NT2/D1 (cell line): ENCODE measurements at regions not wholly inside any gene's neighbourhood (a gene's known extent, or its start where the extent isn't known, plus 50 kb on each side); places are given as distances from the start of the nearest gene placed in this dataset.

Experiments
- DNase-seq: peaks from one replicate; pipeline ENCODE4 v3.0.0-alpha.2; 2011; ENCODE audit warnings: low read depth, low spot score
- H3K27me3 ChIP-seq: 2 replicates; pipeline ENCODE4 v1.6.0; 2011; ENCODE audit warnings: mild to moderate bottlenecking; ENCODE audit not compliant: insufficient read length, insufficient read depth
- H3K36me3 ChIP-seq: 2 replicates; pipeline ENCODE4 v1.6.1; 2011; ENCODE audit warnings: mild to moderate bottlenecking, low read length, mixed read lengths; ENCODE audit not compliant: insufficient read depth, insufficient read length
- H3K4me1 ChIP-seq: 2 replicates; pipeline ENCODE4 v1.5.1; 2011; ENCODE audit not compliant: insufficient read depth, insufficient read length
- H3K4me3 ChIP-seq: 2 replicates; pipeline ENCODE4 v1.5.1; 2011; ENCODE audit warnings: low read depth; ENCODE audit not compliant: insufficient read length
- H3K9ac ChIP-seq: 2 replicates; pipeline ENCODE4 v1.6.0; 2011; ENCODE audit warnings: low read depth; ENCODE audit not compliant: insufficient read length
- H3K9me3 ChIP-seq: 2 replicates; pipeline ENCODE4 v1.5.1; 2011; ENCODE audit warnings: mild to moderate bottlenecking, low read length; ENCODE audit not compliant: insufficient read depth
- SUZ12 ChIP-seq: IDR thresholded peaks from 2 replicates; pipeline ENCODE4 v1.6.1; 2011; ENCODE audit not compliant: insufficient read length, insufficient read depth; ENCODE audit errors: extremely low read depth
- YY1 ChIP-seq: IDR thresholded peaks from 2 replicates; pipeline ENCODE4 v1.6.1; 2011; ENCODE audit not compliant: insufficient read length, insufficient read depth
- ZNF274 ChIP-seq: IDR thresholded peaks from 2 replicates; pipeline ENCODE4 v1.6.1; 2011; ENCODE audit warnings: mild to moderate bottlenecking, low read depth, low read length

DNA sequence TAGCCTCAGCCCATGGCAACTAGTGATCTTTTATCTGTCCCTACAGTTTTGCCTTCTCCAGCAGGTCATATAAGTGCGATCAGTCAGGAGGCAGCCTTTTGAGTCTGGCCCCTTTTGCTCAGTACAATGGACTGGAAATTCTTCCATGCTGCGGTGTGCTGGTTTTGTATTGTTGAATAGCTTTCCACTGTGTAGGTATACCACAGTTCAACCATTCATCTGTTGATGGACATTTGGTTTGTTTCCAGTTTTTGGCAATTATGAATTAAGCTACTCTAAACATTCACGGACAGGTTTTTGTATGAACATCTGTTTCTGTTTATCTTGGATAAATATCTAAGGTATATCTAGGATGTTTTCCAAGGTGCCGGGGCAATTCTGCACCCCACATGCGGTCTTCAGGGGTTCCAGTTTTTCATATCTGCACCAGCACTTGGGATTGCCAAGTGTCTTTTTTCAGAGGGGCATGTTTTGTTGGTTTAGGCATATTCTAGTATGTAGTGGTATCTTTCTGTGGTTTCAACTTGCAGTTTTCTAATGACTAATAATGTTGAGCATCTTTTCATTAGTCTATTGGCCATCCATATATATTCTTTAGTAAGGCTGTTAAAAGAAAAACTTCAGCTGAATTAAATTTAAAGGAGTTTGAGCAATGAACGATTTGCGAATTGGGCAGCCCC is 141.0 kb downstream of the TFAP2C start:
- peaks cover 3% of the 10 kb centered on the region for H3K4me1 ChIP-seq
- no peak for TF ChIP-seq YY1
- no peak for TF ChIP-seq ZNF274
- no peak for TF ChIP-seq SUZ12
- no peak overlapping the region for H3K4me3 ChIP-seq
- no peaks in the 10 kb centered on the region for H3K27me3 ChIP-seq
- DNase-seq = no peak
- no peaks in the 10 kb centered on the region; the same call in 1 of the 2 replicates for H3K9me3 ChIP-seq
- no peaks in the 10 kb centered on the region for H3K36me3 ChIP-seq
- no peak overlapping the region for H3K9ac ChIP-seq

DNA sequence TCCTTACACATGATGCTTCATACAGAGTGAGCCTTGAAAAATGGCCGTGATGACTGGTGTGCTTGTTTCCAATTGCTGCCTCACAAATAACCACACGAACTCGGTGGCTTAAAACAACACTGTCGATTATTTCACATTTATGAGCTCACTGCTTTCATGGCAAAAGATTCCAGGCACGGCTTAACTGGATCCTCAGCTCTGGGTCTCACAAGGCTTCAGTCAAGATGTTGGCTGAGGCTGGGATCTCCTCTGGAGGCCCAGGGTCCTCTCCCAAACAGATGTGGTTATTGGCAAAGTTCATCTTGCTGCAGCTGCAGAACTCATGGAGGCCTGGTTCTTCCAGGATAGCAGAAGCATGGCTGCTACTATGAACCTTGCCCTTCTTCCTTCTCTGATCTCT is 144.6 kb downstream of the TFAP2C start:
- no peak for TF ChIP-seq SUZ12
- TF ChIP-seq ZNF274 = no peak

DNA sequence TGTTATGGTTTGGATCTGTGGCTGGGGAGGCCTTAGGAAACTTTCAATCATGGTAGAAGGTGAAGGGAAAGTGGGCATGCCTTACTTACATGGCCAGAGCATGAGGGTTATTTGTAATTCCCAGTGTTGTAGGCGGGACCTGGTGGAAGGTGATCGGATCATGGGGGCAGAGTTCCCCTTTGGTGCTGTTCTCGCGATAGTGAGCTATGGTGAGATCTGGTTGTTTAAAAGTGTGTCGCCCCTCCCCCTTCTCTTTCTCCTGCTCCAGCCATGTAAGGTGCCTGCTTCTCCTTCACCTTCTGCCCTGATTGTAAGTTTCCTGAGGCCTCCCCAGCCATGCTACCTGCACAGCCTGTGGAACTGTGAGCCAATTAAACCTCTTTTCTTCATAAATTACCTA is 145.8 kb downstream of the TFAP2C start:
- H3K4me3 ChIP-seq = no peak overlapping the region
- no peak for DNase-seq
- H3K9me3 ChIP-seq = no peaks in the 10 kb centered on the region
- H3K4me1 ChIP-seq = peaks cover 4% of the 10 kb centered on the region
- no peaks in the 10 kb centered on the region for H3K36me3 ChIP-seq
- no peak for TF ChIP-seq ZNF274
- TF ChIP-seq SUZ12 = no peak
- TF ChIP-seq YY1 = no peak
- no peak overlapping the region for H3K9ac ChIP-seq
- no peaks in the 10 kb centered on the region for H3K27me3 ChIP-seq

More for the DNA sequence above, 144.6 kb downstream of the TFAP2C start:
- Histone ChIP-seq H3K9ac (no peak overlapping the region), H3K4me1 (peaks cover 2% of the 10 kb centered on the region), H3K9me3 (no peaks in the 10 kb centered on the region), H3K4me3 (no peak overlapping the region), H3K36me3 (no peaks in the 10 kb centered on the region), H3K27me3 (no peaks in the 10 kb centered on the region)
- DNase-seq = no peak

DNA sequence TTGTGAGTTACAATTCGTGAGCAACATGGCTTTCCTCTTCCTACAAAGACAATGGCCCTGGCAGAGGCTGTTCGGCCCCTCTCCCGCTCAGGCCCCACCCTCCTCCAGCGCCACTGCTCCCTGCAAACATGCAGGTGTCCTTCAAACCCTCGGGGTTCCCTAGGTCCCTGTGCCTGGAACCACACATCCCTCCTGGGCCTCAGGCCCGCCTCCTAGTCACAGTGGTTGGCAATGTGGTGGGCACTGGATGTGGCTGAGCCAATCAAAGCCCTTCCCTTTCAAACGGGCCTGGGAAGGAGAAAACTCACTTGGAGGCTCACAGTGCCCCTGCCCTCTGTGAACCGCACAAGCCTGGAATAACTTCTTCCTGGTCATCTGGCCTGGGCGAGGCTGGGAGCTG is 147.2 kb downstream of the TFAP2C start:
- H3K9me3 ChIP-seq = no peaks in the 10 kb centered on the region
- no peaks in the 10 kb centered on the region for H3K36me3 ChIP-seq
- no peak for DNase-seq
- no peak overlapping the region for H3K4me3 ChIP-seq
- peaks cover 11% of the 10 kb centered on the region for H3K4me1 ChIP-seq
- H3K27me3 ChIP-seq = no peaks in the 10 kb centered on the region
- TF ChIP-seq SUZ12 (no peak), YY1 (no peak), ZNF274 (no peak)
- H3K9ac ChIP-seq = no peak overlapping the region

DNA sequence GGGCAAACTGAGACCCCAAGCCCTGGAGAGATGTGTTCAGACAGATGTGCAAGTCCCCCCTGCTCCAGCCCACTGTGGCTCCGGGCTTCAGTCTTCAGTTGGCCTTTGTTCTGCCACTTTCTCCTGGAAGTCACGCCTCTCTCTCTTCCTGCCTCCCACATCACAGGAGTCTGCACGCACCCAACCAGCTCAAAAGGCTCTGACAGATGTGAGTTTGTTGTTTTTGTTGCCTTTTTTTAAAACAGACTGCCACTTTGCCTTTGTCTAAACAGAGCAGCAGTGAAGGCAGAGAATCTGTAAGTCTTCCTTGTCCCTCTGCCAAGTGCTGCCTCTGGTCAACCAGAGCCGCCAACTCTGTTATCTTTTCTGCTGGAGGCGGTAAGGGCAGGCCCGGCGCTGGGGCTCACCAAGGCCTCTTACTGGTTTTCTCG is 149.7 kb downstream of the TFAP2C start:
- TF ChIP-seq ZNF274 = no peak
- TF ChIP-seq SUZ12 = no peak
- TF ChIP-seq YY1 = no peak
- no peak for DNase-seq
- Histone ChIP-seq H3K27me3 (no peaks in the 10 kb centered on the region), H3K4me1 (peaks cover 11% of the 10 kb centered on the region), H3K9ac (peak overlapping the region; percentile 5), H3K9me3 (no peaks in the 10 kb centered on the region), H3K36me3 (no peaks in the 10 kb centered on the region), H3K4me3 (no peak overlapping the region)

DNA sequence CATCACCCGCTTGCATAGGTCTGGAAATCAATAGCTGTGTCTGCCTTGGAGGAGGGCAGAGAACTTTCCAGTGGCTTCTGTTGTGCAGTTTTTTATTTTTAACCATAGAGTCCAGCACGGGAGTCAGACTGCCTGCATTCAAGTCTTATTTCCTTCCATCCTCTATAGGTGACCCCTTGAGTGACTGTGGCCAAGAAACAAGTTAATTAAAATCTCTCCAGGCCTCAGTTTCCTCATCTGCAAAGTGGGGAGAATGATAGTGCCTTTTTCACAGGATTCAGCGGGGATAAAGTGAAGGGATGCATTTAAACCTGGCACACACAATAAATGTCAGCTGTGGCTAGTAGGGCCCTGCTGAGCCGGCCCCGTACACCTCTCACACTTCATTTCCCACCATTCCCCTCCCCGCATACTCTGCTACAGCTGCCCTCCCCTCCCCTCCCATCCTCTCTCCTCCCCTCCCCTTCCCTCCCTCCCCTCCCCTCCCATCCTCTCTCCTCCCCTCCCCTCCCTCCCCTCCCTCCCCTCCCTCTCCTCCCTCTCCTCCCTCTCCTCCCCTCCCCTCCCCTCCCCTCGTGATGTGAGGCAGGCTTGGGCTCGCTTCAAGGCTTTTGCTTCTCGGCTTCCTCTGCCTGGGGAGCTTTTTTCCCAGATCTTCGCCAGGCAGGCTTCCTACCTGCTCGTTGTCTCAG is 150.5 kb downstream of the TFAP2C start:
- peaks cover 11% of the 10 kb centered on the region for H3K4me1 ChIP-seq
- H3K9me3 ChIP-seq = no peaks in the 10 kb centered on the region
- H3K27me3 ChIP-seq = no peaks in the 10 kb centered on the region
- DNase-seq = no peak
- H3K9ac ChIP-seq = no peak overlapping the region
- H3K4me3 ChIP-seq = no peak overlapping the region
- H3K36me3 ChIP-seq = no peaks in the 10 kb centered on the region
- no peak for TF ChIP-seq ZNF274
- TF ChIP-seq YY1 = no peak
- no peak for TF ChIP-seq SUZ12

DNA sequence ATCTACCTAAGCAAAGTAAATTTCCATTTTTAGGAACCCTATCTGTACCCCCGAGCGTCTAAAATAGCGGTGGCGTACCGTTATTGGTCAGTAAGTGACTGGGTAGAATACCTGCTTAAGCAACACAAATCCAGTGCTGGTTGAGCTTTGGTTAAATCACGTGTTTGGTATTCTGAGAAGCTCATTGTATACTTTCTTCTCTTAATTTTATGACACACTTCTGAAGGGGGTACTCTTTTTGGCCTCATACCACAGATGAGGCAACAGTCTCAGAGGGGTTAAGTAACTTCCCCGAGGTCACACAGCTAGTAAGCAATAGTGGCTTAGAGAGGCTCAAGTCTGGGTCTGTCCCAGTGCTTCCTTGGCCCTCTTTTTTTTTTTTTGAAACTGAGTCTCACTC is 151.2 kb downstream of the TFAP2C start:
- TF ChIP-seq ZNF274 (no peak), SUZ12 (no peak), YY1 (no peak)
- DNase-seq = no peak
- H3K36me3 ChIP-seq = no peaks in the 10 kb centered on the region
- H3K4me3 ChIP-seq = no peak overlapping the region
- no peaks in the 10 kb centered on the region for H3K9me3 ChIP-seq
- H3K4me1 ChIP-seq = peaks cover 11% of the 10 kb centered on the region
- H3K9ac ChIP-seq = no peak overlapping the region
- no peaks in the 10 kb centered on the region for H3K27me3 ChIP-seq
